ENCODE measurements at regions not wholly inside any gene's neighbourhood (a gene's known extent, or its start where the extent isn't known, plus 50 kb on each side); places are given as distances from the start of the nearest gene placed in this dataset.

DNA sequence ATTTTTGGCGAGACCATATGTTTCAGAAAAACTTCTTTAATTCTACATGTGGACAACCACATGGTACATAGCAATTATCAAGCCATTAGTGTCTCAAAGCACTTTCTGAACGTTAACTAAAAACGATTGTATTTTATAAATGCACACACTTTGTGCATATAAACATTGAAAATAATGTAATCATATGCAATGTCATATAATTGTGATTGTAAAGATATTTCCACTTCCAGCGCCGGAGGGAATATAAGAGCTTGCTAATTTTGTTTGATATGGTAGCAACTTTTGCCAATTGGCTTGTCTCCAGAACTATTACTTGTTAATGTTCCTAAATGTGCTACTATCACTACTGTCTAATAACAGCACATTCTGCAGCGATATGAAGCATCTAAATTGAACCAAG lies 162.3 kb upstream of the SMIM31 start:
- TF ChIP-seq POLR2A (IDR thresholded peaks at IDR 0.05) = no peak
- TF ChIP-seq, protein P1, sequence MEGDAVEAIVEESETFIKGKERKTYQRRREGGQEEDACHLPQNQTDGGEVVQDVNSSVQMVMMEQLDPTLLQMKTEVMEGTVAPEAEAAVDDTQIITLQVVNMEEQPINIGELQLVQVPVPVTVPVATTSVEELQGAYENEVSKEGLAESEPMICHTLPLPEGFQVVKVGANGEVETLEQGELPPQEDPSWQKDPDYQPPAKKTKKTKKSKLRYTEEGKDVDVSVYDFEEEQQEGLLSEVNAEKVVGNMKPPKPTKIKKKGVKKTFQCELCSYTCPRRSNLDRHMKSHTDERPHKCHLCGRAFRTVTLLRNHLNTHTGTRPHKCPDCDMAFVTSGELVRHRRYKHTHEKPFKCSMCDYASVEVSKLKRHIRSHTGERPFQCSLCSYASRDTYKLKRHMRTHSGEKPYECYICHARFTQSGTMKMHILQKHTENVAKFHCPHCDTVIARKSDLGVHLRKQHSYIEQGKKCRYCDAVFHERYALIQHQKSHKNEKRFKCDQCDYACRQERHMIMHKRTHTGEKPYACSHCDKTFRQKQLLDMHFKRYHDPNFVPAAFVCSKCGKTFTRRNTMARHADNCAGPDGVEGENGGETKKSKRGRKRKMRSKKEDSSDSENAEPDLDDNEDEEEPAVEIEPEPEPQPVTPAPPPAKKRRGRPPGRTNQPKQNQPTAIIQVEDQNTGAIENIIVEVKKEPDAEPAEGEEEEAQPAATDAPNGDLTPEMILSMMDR (IDR thresholded peaks at IDR 0.05) = no peak
